ENCODE measurements at regions not wholly inside any gene's neighbourhood (a gene's known extent, or its start where the extent isn't known, plus 50 kb on each side); places are given as distances from the start of the nearest gene placed in this dataset.
A peak's percentile ranks its signal among the peaks of the same experiment; 100 is the strongest.

DNA sequence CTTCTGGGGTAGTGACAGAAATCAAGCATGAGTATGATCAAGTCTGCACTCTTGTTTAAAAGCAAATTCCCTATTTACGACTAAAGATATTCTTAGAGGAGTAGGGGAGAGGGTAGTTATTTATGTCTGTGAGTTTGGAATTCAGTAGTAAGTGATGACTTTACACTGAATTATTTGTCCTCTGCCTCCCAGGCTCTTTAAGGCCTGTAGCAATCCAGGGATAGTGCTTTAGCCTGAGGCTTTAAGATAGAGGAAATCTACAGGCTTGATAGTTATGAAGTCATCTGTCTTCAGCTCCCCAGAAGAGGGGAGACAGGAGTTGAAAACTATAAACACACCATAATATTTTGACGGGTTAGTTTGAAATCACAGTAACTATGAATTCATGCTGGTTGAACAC is 664.5 kb downstream of the EPM2A start:
- peak; percentile 27 for DNase-seq (ENCODE audit: low read depth)
- TF ChIP-seq, protein P1, sequence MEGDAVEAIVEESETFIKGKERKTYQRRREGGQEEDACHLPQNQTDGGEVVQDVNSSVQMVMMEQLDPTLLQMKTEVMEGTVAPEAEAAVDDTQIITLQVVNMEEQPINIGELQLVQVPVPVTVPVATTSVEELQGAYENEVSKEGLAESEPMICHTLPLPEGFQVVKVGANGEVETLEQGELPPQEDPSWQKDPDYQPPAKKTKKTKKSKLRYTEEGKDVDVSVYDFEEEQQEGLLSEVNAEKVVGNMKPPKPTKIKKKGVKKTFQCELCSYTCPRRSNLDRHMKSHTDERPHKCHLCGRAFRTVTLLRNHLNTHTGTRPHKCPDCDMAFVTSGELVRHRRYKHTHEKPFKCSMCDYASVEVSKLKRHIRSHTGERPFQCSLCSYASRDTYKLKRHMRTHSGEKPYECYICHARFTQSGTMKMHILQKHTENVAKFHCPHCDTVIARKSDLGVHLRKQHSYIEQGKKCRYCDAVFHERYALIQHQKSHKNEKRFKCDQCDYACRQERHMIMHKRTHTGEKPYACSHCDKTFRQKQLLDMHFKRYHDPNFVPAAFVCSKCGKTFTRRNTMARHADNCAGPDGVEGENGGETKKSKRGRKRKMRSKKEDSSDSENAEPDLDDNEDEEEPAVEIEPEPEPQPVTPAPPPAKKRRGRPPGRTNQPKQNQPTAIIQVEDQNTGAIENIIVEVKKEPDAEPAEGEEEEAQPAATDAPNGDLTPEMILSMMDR (conservative IDR thresholded peaks at IDR 0.05; ENCODE audit: low read depth, low read length) = no peak
- no peak overlapping the region for H3K4me3 ChIP-seq (ENCODE audit: low read depth, low read length)

GRCh38 chr6:145071836-145072235 is 663.5 kb downstream of the EPM2A start:
- TF ChIP-seq, protein P1 (conservative IDR thresholded peaks at IDR 0.05; ENCODE audit: low read depth, low read length) = no peak
- no peak overlapping the region for H3K4me3 ChIP-seq (ENCODE audit: low read depth, low read length)
- DNase-seq (ENCODE audit: low read depth) = peak; percentile 60

- no peak for DNase-seq (ENCODE audit: low read depth)
- TF ChIP-seq, protein P1 (conservative IDR thresholded peaks at IDR 0.05; ENCODE audit: low read depth, low read length) = no peak
- H3K4me3 ChIP-seq (ENCODE audit: low read depth, low read length) = no peak overlapping the region
Measured at GRCh38 chr6:145073811-145074210, 661.5 kb downstream of the EPM2A start.

GRCh38 chr6:145074805-145075204 is 660.5 kb downstream of the EPM2A start:
- DNase-seq (ENCODE audit: low read depth) = no peak
- TF ChIP-seq, protein P1 (conservative IDR thresholded peaks at IDR 0.05; ENCODE audit: low read depth, low read length) = no peak
- no peak overlapping the region for H3K4me3 ChIP-seq (ENCODE audit: low read depth, low read length)

GRCh38 chr6:145075425-145075824 is 659.9 kb downstream of the EPM2A start:
- no peak overlapping the region for H3K4me3 ChIP-seq (ENCODE audit: low read depth, low read length)
- no peak for DNase-seq (ENCODE audit: low read depth)
- TF ChIP-seq, protein P1 (conservative IDR thresholded peaks at IDR 0.05; ENCODE audit: low read depth, low read length) = peak; percentile 25

DNA sequence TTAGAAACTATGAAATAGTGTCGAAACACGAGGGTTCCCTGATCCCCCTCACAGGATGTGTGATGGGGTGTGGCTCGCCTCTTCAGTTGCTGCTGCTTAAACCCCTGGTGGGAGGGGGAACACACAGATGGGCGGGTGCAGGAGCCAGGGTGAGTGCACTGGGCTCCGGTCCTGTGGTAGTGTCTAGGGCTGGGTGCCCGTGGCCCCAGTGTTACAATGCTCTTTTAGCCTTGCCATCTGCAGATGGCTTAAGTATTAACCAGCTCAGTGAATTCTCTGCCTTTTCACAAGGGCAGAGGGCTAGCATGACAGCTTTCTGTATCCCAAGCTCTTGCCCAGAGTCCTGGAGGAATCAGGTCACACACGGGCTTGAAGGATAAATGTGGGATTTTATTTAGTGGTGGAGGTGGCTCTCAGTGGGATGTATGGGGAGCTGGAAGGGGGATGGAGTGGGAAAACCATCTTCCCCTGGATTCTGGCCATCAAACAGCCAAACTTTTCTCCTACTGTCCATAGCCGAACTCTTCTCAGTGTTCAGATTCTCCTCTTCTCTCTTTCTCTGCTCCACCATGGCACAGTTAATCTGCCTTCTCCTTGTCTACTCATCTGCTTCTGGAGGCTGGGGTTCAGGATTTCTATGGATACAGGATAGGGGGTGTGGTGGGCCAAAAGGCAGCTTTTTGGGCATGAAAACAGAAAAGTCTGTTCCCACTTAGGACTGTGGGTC is 659.0 kb downstream of the EPM2A start:
- TF ChIP-seq, protein P1 (conservative IDR thresholded peaks at IDR 0.05; ENCODE audit: low read depth, low read length) = no peak
- DNase-seq (ENCODE audit: low read depth) = no peak
- H3K4me3 ChIP-seq (ENCODE audit: low read depth, low read length) = no peak overlapping the region

- H3K4me3 ChIP-seq (ENCODE audit: low read depth, low read length) = no peak overlapping the region
- TF ChIP-seq, protein P1 (conservative IDR thresholded peaks at IDR 0.05; ENCODE audit: low read depth, low read length) = no peak
- no peak for DNase-seq (ENCODE audit: low read depth)
Measured at GRCh38 chr6:145077382-145077781, 657.9 kb downstream of the EPM2A start.

All from choroid plexus epithelial cell (primary cell).